DOHH2 (cell line): ENCODE measurements at regions not wholly inside any gene's neighbourhood (a gene's known extent, or its start where the extent isn't known, plus 50 kb on each side); places are given as distances from the start of the nearest gene placed in this dataset.

Source experiments
- EZH2phosphoT487 ChIP-seq: fragments of 200-600 bp; sonication (generic); IDR thresholded peaks from 2 replicates; pipeline ENCODE4 v1.6.1; 2017; ENCODE audit warnings: borderline replicate concordance, mild to moderate bottlenecking, antibody characterized with exemption, low read length, moderate library complexity, mixed read lengths
- TF ChIP-seq, protein P1 (sequence below): fragments of 200-600 bp; sonication (generic); IDR thresholded peaks from one replicate; pipeline ENCODE4 v1.5.1; 2014; ENCODE audit warnings: antibody characterized with exemption, mild to moderate bottlenecking, low read depth, low read length; ENCODE audit not compliant: poor library complexity, severe bottlenecking

DNA sequence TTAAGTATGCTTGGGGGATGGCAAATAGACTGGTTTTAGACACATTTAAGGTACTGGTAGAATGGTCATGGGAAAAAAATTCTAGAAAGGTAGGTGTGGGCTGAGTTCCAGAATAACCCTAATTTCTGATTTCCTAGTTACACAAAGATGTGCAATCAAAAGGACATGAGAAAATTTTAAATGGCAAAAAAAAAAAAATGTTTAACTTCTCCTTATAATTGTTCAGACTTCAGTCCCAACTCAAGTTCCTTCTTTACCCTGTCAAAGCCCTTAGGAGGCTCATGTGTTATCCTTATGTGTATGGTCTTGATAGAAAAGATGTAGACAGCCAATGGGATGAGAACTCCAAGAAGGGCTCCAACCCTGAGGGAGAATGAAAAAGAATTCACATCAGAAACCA, 153.3 kb upstream of the PLEKHG7 start:
- TF ChIP-seq, protein P1, sequence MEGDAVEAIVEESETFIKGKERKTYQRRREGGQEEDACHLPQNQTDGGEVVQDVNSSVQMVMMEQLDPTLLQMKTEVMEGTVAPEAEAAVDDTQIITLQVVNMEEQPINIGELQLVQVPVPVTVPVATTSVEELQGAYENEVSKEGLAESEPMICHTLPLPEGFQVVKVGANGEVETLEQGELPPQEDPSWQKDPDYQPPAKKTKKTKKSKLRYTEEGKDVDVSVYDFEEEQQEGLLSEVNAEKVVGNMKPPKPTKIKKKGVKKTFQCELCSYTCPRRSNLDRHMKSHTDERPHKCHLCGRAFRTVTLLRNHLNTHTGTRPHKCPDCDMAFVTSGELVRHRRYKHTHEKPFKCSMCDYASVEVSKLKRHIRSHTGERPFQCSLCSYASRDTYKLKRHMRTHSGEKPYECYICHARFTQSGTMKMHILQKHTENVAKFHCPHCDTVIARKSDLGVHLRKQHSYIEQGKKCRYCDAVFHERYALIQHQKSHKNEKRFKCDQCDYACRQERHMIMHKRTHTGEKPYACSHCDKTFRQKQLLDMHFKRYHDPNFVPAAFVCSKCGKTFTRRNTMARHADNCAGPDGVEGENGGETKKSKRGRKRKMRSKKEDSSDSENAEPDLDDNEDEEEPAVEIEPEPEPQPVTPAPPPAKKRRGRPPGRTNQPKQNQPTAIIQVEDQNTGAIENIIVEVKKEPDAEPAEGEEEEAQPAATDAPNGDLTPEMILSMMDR = no peak
- no peak for TF ChIP-seq EZH2phosphoT487
